ENCODE measurements at regions not wholly inside any gene's neighbourhood (a gene's known extent, or its start where the extent isn't known, plus 50 kb on each side); places are given as distances from the start of the nearest gene placed in this dataset.

GRCh38 chrX:39502486-39502885 lies 595.3 kb downstream of the BCOR start:
- Histone ChIP-seq H3K9me2 (replicated peaks; ENCODE audit: low read length) (no peaks in the 10 kb centered on the region), H3K27me3 (ENCODE audit: low read length) (no peaks in the 10 kb centered on the region), H3K27ac (ENCODE audit: low read length) (no peak overlapping the region), H3F3A (ENCODE audit: low read length, unreplicated experiment) (no peaks in the 10 kb centered on the region), H3K79me2 (ENCODE audit: low read length) (no peaks in the 10 kb centered on the region), H2AFZ (ENCODE audit: low read length) (no peak overlapping the region), H3K36me3 (ENCODE audit: low read depth, low read length) (no peaks in the 10 kb centered on the region), H3K4me1 (ENCODE audit: insufficient read depth, low read length) (no peaks in the 10 kb centered on the region), H3K9ac (ENCODE audit: low read length) (no peak overlapping the region), H3K9me3 (ENCODE audit: low read length) (no peaks in the 10 kb centered on the region), H3K4me2 (ENCODE audit: low read length) (no peak overlapping the region), H3K4me3 (ENCODE audit: low read length) (no peak overlapping the region), H4K20me1 (ENCODE audit: low read length) (no peaks in the 10 kb centered on the region)
- ChIA-PET POLR2A (ENCODE audit: unreplicated experiment) (no interaction called here), CTCF (no interaction called here)
- DNase-seq: no peak
- ATAC-seq: no peak
- no peak for TF ChIP-seq EZH2 (IDR thresholded peaks at IDR 0.05; ENCODE audit: low read length, unreplicated experiment)
- no peak for TF ChIP-seq CTCF (conservative IDR thresholded peaks at IDR 0.05; ENCODE audit: low read depth, low read length)
- no peak for TF ChIP-seq EZH2phosphoT487 (IDR thresholded peaks at IDR 0.05; ENCODE audit: borderline replicate concordance, low read length)
- intact Hi-C loops (cut with micrococcal nuclease): no loop called here
- BruUV-seq (replicated peaks): no TSS peak

- Histone ChIP-seq H3K9me2 (replicated peaks; ENCODE audit: low read length) (no peaks in the 10 kb centered on the region), H3K4me1 (ENCODE audit: insufficient read depth, low read length) (no peaks in the 10 kb centered on the region), H3K36me3 (ENCODE audit: low read depth, low read length) (no peaks in the 10 kb centered on the region), H3K27me3 (ENCODE audit: low read length) (no peaks in the 10 kb centered on the region), H4K20me1 (ENCODE audit: low read length) (no peaks in the 10 kb centered on the region), H3K4me2 (ENCODE audit: low read length) (no peak overlapping the region), H3K79me2 (ENCODE audit: low read length) (no peaks in the 10 kb centered on the region), H3K9me3 (ENCODE audit: low read length) (no peaks in the 10 kb centered on the region), H3F3A (ENCODE audit: low read length, unreplicated experiment) (no peaks in the 10 kb centered on the region), H3K27ac (ENCODE audit: low read length) (no peak overlapping the region), H2AFZ (ENCODE audit: low read length) (no peak overlapping the region), H3K4me3 (ENCODE audit: low read length) (no peak overlapping the region), H3K9ac (ENCODE audit: low read length) (no peak overlapping the region)
- ChIA-PET POLR2A (ENCODE audit: unreplicated experiment) (no interaction called here), CTCF (no interaction called here)
- ATAC-seq: no peak
- intact Hi-C loops (cut with micrococcal nuclease): no loop called here
- TF ChIP-seq EZH2 (IDR thresholded peaks at IDR 0.05; ENCODE audit: low read length, unreplicated experiment) (no peak), EZH2phosphoT487 (IDR thresholded peaks at IDR 0.05; ENCODE audit: borderline replicate concordance, low read length) (no peak), CTCF (conservative IDR thresholded peaks at IDR 0.05; ENCODE audit: low read depth, low read length) (no peak)
- DNase-seq: no peak
- no TSS peak for BruUV-seq (replicated peaks)
These were observed 593.5 kb downstream of the BCOR start for GRCh38 chrX:39504227-39504626.

GRCh38 chrX:39504850-39505259 lies 592.9 kb downstream of the BCOR start:
- H3K4me1 ChIP-seq (ENCODE audit: insufficient read depth, low read length): no peaks in the 10 kb centered on the region
- no TSS peak for BruUV-seq (replicated peaks)

More at GRCh38 chrX:39504850-39505259, 592.9 kb downstream of the BCOR start:
- Histone ChIP-seq H3K36me3 (ENCODE audit: low read depth, low read length) (no peaks in the 10 kb centered on the region), H3K4me2 (ENCODE audit: low read length) (no peak overlapping the region), H3K27me3 (ENCODE audit: low read length) (no peaks in the 10 kb centered on the region), H3K9ac (ENCODE audit: low read length) (no peak overlapping the region), H3K79me2 (ENCODE audit: low read length) (no peaks in the 10 kb centered on the region), H3K4me3 (ENCODE audit: low read length) (no peak overlapping the region), H3K9me2 (replicated peaks; ENCODE audit: low read length) (no peaks in the 10 kb centered on the region), H4K20me1 (ENCODE audit: low read length) (no peaks in the 10 kb centered on the region), H3F3A (ENCODE audit: low read length, unreplicated experiment) (no peaks in the 10 kb centered on the region), H2AFZ (ENCODE audit: low read length) (no peak overlapping the region), H3K9me3 (ENCODE audit: low read length) (no peaks in the 10 kb centered on the region), H3K27ac (ENCODE audit: low read length) (no peak overlapping the region)
- ATAC-seq (no peak), DNase-seq (no peak)
- CTCF ChIA-PET: no interaction called here
- TF ChIP-seq CTCF (conservative IDR thresholded peaks at IDR 0.05; ENCODE audit: low read depth, low read length) (no peak), EZH2 (IDR thresholded peaks at IDR 0.05; ENCODE audit: low read length, unreplicated experiment) (no peak), EZH2phosphoT487 (IDR thresholded peaks at IDR 0.05; ENCODE audit: borderline replicate concordance, low read length) (no peak)
- intact Hi-C loops (cut with micrococcal nuclease): no loop called here
- POLR2A ChIA-PET (ENCODE audit: unreplicated experiment): no interaction called here
